Smooth muscle cell (in vitro differentiated cells): ENCODE measurements at regions not wholly inside any gene's neighbourhood (a gene's known extent, or its start where the extent isn't known, plus 50 kb on each side); places are given as distances from the start of the nearest gene placed in this dataset.

ENCODE experiments used
- DNase-seq: peaks from one replicate; lab custom pipeline; 2025; ENCODE audit not compliant: unreplicated experiment; lab: John Stamatoyannopoulos, UW
- H2AFZ ChIP-seq: fragments of 200-600 bp; sonication (generic); 2 replicates; pipeline ENCODE4 v1.6.0; 2016; ENCODE audit warnings: antibody characterized with exemption, low read depth, mild to moderate bottlenecking
- H3F3A ChIP-seq: fragments of 200-600 bp; sonication (generic); 2 replicates; pipeline ENCODE4 v1.6.0; 2017; ENCODE audit warnings: antibody characterized with exemption, low read depth
- H3K27ac ChIP-seq: fragments of 200-600 bp; sonication (generic); 2 replicates; pipeline ENCODE4 v1.5.1; 2016; ENCODE audit warnings: low read depth, mild to moderate bottlenecking
- H3K27me3 ChIP-seq: fragments of 200-600 bp; sonication (generic); 2 replicates; pipeline ENCODE4 v1.6.1; 2016; ENCODE audit warnings: low read depth, mild to moderate bottlenecking
- H3K36me3 ChIP-seq: fragments of 200-600 bp; sonication (generic); 2 replicates; pipeline ENCODE4 v1.5.1; 2016; ENCODE audit warnings: low read depth
- H3K4me1 ChIP-seq: fragments of 200-600 bp; sonication (generic); 2 replicates; pipeline ENCODE4 v1.5.1; 2016; ENCODE audit warnings: low read depth
- H3K4me2 ChIP-seq: fragments of 200-600 bp; sonication (generic); 2 replicates; pipeline ENCODE4 v1.6.0; 2016; ENCODE audit warnings: mild to moderate bottlenecking
- H3K4me3 ChIP-seq: fragments of 200-600 bp; sonication (generic); 2 replicates; pipeline ENCODE4 v1.5.1; 2016; ENCODE audit warnings: mild to moderate bottlenecking
- H3K79me2 ChIP-seq: fragments of 200-600 bp; sonication (generic); 2 replicates; pipeline ENCODE4 v1.6.0; 2016; ENCODE audit warnings: low read depth, mild to moderate bottlenecking
- H3K9ac ChIP-seq: fragments of 200-600 bp; sonication (generic); 2 replicates; pipeline ENCODE4 v1.6.0; 2016; ENCODE audit warnings: low read depth
- H3K9me3 ChIP-seq: fragments of 200-600 bp; sonication (generic); replicated peaks from 2 replicates; pipeline ENCODE4 v1.5.1; 2016; ENCODE audit warnings: low read depth
- H4K20me1 ChIP-seq: fragments of 200-600 bp; sonication (generic); 2 replicates; pipeline ENCODE4 v1.6.0; 2016; ENCODE audit warnings: low read depth
- WGBS: methylation state at CpG from one replicate; pipeline ENCODE4 v1.1.7; 2016; ENCODE audit warnings: low lambda C conversion rate; 5-methylcytosine and 5-hydroxymethylcytosine counted together
- TF ChIP-seq, protein P1 (sequence below): fragments of 200-600 bp; sonication (generic); IDR thresholded peaks from 2 replicates; pipeline ENCODE4 v1.5.1; 2017; ENCODE audit warnings: borderline replicate concordance, mild to moderate bottlenecking, antibody characterized with exemption; ENCODE audit not compliant: insufficient read depth, poor library complexity, severe bottlenecking

GRCh38 chr2:239769554-239770245 lies 255.4 kb downstream of the NDUFA10 start:
- H3K36me3 ChIP-seq = no peaks in the 10 kb centered on the region
- 93% methylated on average over 18 of the region's 18 CpGs for WGBS
- H3K4me3 ChIP-seq = no peak overlapping the region
- H4K20me1 ChIP-seq = no peaks in the 10 kb centered on the region
- DNase-seq = no peak
- peaks cover 3% of the 10 kb centered on the region for H3K27me3 ChIP-seq
- no peaks in the 10 kb centered on the region for H3K4me1 ChIP-seq
- no peak overlapping the region for H2AFZ ChIP-seq
- no peak overlapping the region for H3K27ac ChIP-seq
- H3F3A ChIP-seq = no peaks in the 10 kb centered on the region
- no peaks in the 10 kb centered on the region for H3K79me2 ChIP-seq
- no peak overlapping the region for H3K9ac ChIP-seq
- H3K9me3 ChIP-seq = no peaks in the 10 kb centered on the region
- no peak overlapping the region for H3K4me2 ChIP-seq
- TF ChIP-seq, protein P1, sequence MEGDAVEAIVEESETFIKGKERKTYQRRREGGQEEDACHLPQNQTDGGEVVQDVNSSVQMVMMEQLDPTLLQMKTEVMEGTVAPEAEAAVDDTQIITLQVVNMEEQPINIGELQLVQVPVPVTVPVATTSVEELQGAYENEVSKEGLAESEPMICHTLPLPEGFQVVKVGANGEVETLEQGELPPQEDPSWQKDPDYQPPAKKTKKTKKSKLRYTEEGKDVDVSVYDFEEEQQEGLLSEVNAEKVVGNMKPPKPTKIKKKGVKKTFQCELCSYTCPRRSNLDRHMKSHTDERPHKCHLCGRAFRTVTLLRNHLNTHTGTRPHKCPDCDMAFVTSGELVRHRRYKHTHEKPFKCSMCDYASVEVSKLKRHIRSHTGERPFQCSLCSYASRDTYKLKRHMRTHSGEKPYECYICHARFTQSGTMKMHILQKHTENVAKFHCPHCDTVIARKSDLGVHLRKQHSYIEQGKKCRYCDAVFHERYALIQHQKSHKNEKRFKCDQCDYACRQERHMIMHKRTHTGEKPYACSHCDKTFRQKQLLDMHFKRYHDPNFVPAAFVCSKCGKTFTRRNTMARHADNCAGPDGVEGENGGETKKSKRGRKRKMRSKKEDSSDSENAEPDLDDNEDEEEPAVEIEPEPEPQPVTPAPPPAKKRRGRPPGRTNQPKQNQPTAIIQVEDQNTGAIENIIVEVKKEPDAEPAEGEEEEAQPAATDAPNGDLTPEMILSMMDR = no peak

DNA sequence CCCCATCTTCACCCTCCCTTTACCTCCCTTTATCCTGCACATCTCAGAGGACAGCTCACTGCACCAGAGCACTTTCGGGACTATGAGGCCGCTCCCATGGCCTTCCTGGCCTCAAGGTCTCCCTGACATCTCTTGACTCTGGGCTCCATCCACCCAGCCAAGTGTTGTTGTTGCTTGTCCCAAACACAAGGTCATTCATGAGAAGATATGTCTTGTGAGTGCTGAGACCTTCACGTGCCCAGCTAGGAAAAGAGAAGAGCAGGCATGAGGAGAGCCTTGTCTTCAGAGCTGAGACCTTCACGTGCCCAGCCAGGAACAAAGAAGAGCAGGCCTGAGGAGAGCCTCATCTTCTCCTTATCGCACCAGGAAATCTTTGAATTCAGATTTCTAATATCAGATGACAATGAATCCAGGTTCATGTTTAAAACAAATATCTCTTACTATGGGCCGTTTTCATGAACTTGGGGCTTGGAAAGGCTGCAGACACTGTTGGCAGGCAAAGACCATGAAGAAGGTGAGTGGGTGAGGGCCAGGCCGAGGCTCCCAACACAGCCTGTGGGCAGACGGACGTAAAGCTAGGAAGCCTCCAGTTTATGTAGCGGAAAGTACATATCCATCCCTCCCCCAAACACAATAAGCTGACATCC lies 256.1 kb downstream of the NDUFA10 start:
- Histone ChIP-seq H3K9me3 (no peaks in the 10 kb centered on the region), H3K4me3 (no peak overlapping the region), H3K27ac (no peak overlapping the region), H3K36me3 (no peaks in the 10 kb centered on the region), H3F3A (no peaks in the 10 kb centered on the region), H3K4me1 (no peaks in the 10 kb centered on the region), H3K27me3 (no peaks in the 10 kb centered on the region), H2AFZ (no peak overlapping the region), H3K79me2 (no peaks in the 10 kb centered on the region), H3K9ac (no peak overlapping the region), H4K20me1 (no peaks in the 10 kb centered on the region), H3K4me2 (no peak overlapping the region)
- TF ChIP-seq, protein P1 = no peak
- no peak for DNase-seq
- WGBS = 90% methylated on average over 10 of the region's 10 CpGs

GRCh38 chr2:239768031-239768790 lies 256.9 kb downstream of the NDUFA10 start:
- TF ChIP-seq, protein P1 = no peak
- H3K27ac ChIP-seq = no peak overlapping the region
- no peak overlapping the region for H3K9ac ChIP-seq
- no peaks in the 10 kb centered on the region for H3K27me3 ChIP-seq
- H3K9me3 ChIP-seq = no peaks in the 10 kb centered on the region
- H3K4me3 ChIP-seq = no peak overlapping the region
- no peaks in the 10 kb centered on the region for H4K20me1 ChIP-seq
- H3K36me3 ChIP-seq = no peaks in the 10 kb centered on the region
- DNase-seq = no peak
- 94% methylated on average over 23 of the region's 23 CpGs for WGBS
- no peaks in the 10 kb centered on the region for H3F3A ChIP-seq
- no peak overlapping the region for H2AFZ ChIP-seq
- no peaks in the 10 kb centered on the region for H3K79me2 ChIP-seq
- H3K4me2 ChIP-seq = no peak overlapping the region
- H3K4me1 ChIP-seq = no peaks in the 10 kb centered on the region
